Karpas-422 (cell line): ENCODE measurements at regions not wholly inside any gene's neighbourhood (a gene's known extent, or its start where the extent isn't known, plus 50 kb on each side); places are given as distances from the start of the nearest gene placed in this dataset.

Experiments used
- DNase-seq: peaks from one replicate; pipeline ENCODE4 v3.0.0-alpha.2; 2015
- H2AFZ ChIP-seq: fragments of 200-600 bp; sonication (generic); 2 replicates; pipeline ENCODE4 v1.6.1; 2014; ENCODE audit warnings: antibody characterized with exemption, low read length, mixed read lengths
- H3K27ac ChIP-seq: fragments of 200-600 bp; sonication (generic); 2 replicates; pipeline ENCODE4 v1.5.1; 2014; ENCODE audit warnings: mild to moderate bottlenecking, low read length, moderate library complexity
- H3K27me3 ChIP-seq: fragments of 200-600 bp; sonication (generic); 2 replicates; pipeline ENCODE4 v1.6.1; 2014; ENCODE audit warnings: low read length, mixed read lengths
- H3K36me3 ChIP-seq: fragments of 200-600 bp; sonication (generic); 2 replicates; pipeline ENCODE4 v1.6.1; 2014; ENCODE audit warnings: low read length, mixed read lengths; ENCODE audit not compliant: insufficient read depth
- H3K4me1 ChIP-seq: fragments of 200-600 bp; sonication (generic); 2 replicates; pipeline ENCODE4 v1.6.1; 2014; ENCODE audit warnings: mild to moderate bottlenecking, low read length, mixed read lengths
- H3K4me2 ChIP-seq: fragments of 200-600 bp; sonication (generic); 2 replicates; pipeline ENCODE4 v1.6.1; 2014; ENCODE audit warnings: low read length, low read depth, mild to moderate bottlenecking; ENCODE audit not compliant: poor library complexity, severe bottlenecking
- H3K4me3 ChIP-seq: fragments of 200-600 bp; sonication (generic); 2 replicates; pipeline ENCODE4 v1.5.1; 2014; ENCODE audit warnings: mild to moderate bottlenecking, antibody characterized with exemption, low read length, mixed read lengths
- H3K79me2 ChIP-seq: fragments of 200-600 bp; sonication (generic); 2 replicates; pipeline ENCODE4 v1.6.1; 2014; ENCODE audit warnings: mild to moderate bottlenecking, low read length, mixed read lengths
- H3K9ac ChIP-seq: fragments of 200-600 bp; sonication (generic); 2 replicates; pipeline ENCODE4 v1.6.0; 2014; ENCODE audit warnings: low read length
- H3K9me2 ChIP-seq: fragments of 200-600 bp; sonication (generic), shearing (Covaris generic); replicated peaks from 2 replicates; pipeline ENCODE4 v1.6.0; 2014; ENCODE audit warnings: mild to moderate bottlenecking, low read length, moderate library complexity; ENCODE audit not compliant: insufficient read depth
- H3K9me3 ChIP-seq: fragments of 300-700, 200-600 bp; sonication (generic); 2 replicates; pipeline ENCODE4 v1.6.1; 2014; ENCODE audit warnings: low read length, mixed read lengths
- H4K20me1 ChIP-seq: fragments of 200-600 bp; sonication (generic); 2 replicates; pipeline ENCODE4 v1.6.1; 2014; ENCODE audit warnings: mild to moderate bottlenecking, antibody characterized with exemption, low read length, low read depth; ENCODE audit not compliant: insufficient read depth

GRCh38 chr18:50506362-50506761, 53.5 kb upstream of the MAPK4 start:
- Histone ChIP-seq H2AFZ (no peak overlapping the region), H3K27me3 (no peaks in the 10 kb centered on the region), H4K20me1 (no peaks in the 10 kb centered on the region), H3K4me3 (no peak overlapping the region), H3K9ac (no peak overlapping the region), H3K4me2 (no peak overlapping the region), H3K36me3 (no peaks in the 10 kb centered on the region), H3K79me2 (no peaks in the 10 kb centered on the region), H3K9me2 (no peaks in the 10 kb centered on the region), H3K4me1 (no peaks in the 10 kb centered on the region), H3K9me3 (no peaks in the 10 kb centered on the region), H3K27ac (no peak overlapping the region)
- no peak for DNase-seq

DNA sequence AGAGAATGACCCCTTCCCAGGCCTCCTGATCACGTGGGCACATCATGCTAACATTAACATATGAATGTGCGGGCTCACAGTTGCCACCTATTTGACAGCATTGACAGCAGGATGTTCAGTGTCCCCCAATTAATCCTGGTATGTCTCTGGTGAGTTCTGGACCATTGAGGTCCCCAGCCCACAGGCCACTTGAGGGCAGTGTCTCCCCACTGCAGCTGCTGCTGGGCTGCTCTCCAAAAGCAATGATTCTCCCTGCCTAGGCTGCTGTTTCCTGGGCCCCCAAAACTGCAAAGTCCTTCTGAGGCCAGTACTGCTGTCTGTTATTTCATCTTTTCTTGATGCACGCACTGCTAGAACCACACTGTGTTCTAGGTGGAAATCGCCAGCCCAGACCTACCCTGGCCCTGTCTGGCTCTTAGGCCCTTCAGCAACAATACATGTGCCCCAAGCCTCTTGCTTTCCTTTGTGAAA, 52.7 kb upstream of the MAPK4 start:
- Histone ChIP-seq H3K4me3 (no peak overlapping the region), H3K4me1 (no peaks in the 10 kb centered on the region), H3K9ac (no peak overlapping the region), H3K9me2 (no peaks in the 10 kb centered on the region), H2AFZ (no peak overlapping the region), H3K27ac (no peak overlapping the region), H3K36me3 (no peaks in the 10 kb centered on the region), H4K20me1 (no peaks in the 10 kb centered on the region), H3K4me2 (no peak overlapping the region), H3K27me3 (no peaks in the 10 kb centered on the region), H3K79me2 (no peaks in the 10 kb centered on the region), H3K9me3 (no peaks in the 10 kb centered on the region)
- peak; percentile 76 for DNase-seq

DNA sequence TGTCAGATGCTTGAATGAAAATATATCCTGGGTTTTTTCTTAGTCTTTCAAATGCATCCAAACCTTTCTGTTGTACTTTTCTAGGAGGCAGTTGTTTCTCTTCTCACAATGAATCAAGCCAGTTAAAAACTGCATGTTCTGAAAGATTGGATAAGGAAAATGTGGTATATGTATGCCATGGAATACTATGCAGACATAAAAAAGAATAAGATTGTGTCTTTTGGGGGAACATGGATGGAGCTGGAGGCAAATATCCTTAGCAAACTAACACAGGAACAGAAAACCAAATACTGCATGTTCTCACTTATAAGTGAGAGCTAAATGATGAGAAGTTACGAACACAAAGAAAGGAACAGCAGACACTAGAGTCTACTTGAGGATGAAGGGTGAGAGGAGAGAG, 51.7 kb upstream of the MAPK4 start:
- no peaks in the 10 kb centered on the region for H3K9me2 ChIP-seq
- H4K20me1 ChIP-seq = no peaks in the 10 kb centered on the region
- no peak overlapping the region for H3K4me2 ChIP-seq
- H3K27me3 ChIP-seq = no peaks in the 10 kb centered on the region
- H3K4me1 ChIP-seq = no peaks in the 10 kb centered on the region
- H2AFZ ChIP-seq = no peak overlapping the region
- no peaks in the 10 kb centered on the region for H3K79me2 ChIP-seq
- DNase-seq = no peak
- H3K4me3 ChIP-seq = no peak overlapping the region
- H3K9me3 ChIP-seq = no peaks in the 10 kb centered on the region
- H3K36me3 ChIP-seq = no peaks in the 10 kb centered on the region
- no peak overlapping the region for H3K27ac ChIP-seq
- no peak overlapping the region for H3K9ac ChIP-seq

DNA sequence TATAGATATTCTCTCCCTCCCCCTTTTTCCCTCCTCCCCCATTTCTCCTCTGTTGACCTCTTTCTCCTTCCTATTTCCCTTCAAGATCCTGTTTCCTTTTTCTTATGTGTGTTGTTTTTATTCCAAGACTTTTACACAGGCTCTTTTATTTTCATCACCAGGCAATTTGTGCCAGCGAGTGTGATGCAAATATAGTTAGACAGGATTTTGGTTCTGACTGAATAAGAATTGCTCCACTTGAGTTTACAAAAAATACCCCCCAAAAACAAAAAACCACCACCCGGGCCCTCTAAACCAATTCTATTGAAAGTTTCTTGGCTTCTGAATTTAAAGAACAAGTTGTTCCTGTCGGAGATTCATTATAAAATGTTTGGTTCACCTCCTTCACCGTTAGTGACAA, 50.9 kb upstream of the MAPK4 start:
- no peak overlapping the region for H3K4me3 ChIP-seq
- H3K4me1 ChIP-seq = no peaks in the 10 kb centered on the region
- H3K79me2 ChIP-seq = no peaks in the 10 kb centered on the region
- no peak overlapping the region for H3K27ac ChIP-seq
- no peaks in the 10 kb centered on the region for H3K27me3 ChIP-seq
- H3K9ac ChIP-seq = no peak overlapping the region
- no peaks in the 10 kb centered on the region for H4K20me1 ChIP-seq
- no peaks in the 10 kb centered on the region for H3K36me3 ChIP-seq
- DNase-seq = no peak
- no peaks in the 10 kb centered on the region for H3K9me2 ChIP-seq
- H2AFZ ChIP-seq = no peak overlapping the region
- no peak overlapping the region for H3K4me2 ChIP-seq
- no peaks in the 10 kb centered on the region for H3K9me3 ChIP-seq
